CMK (cell line): ENCODE measurements at regions not wholly inside any gene's neighbourhood (a gene's known extent, or its start where the extent isn't known, plus 50 kb on each side); places are given as distances from the start of the nearest gene placed in this dataset.
"Not testable (repeated sequence)": the region's sequence is repeated elsewhere in the genome, so short reads cannot be mapped to it uniquely, and the experiment has no call there.

Experiments used
- DNase-seq: peaks from one replicate; pipeline ENCODE4 v3.0.0-alpha.2; 2010; ENCODE audit warnings: low read depth

GRCh38 chr14:53285821-53286220, 132.7 kb upstream of the DDHD1 start:
- no peak for DNase-seq

- no peak for DNase-seq
These were observed 131.9 kb upstream of the DDHD1 start for GRCh38 chr14:53285064-53285463.

- no peak for DNase-seq
These were observed 125.7 kb upstream of the DDHD1 start for GRCh38 chr14:53278602-53279506.

- no peak for DNase-seq
These were observed 120.5 kb upstream of the DDHD1 start for GRCh38 chr14:53273671-53274072.

GRCh38 chr14:53265025-53265424, 111.9 kb upstream of the DDHD1 start:
- no peak for DNase-seq

- DNase-seq: no peak
These were observed 107.8 kb upstream of the DDHD1 start for GRCh38 chr14:53260928-53261327.

- DNase-seq: no peak
These were observed 107.2 kb upstream of the DDHD1 start for GRCh38 chr14:53260286-53260685.

GRCh38 chr14:53252141-53252540, 99.0 kb upstream of the DDHD1 start:
- no peak for DNase-seq

- no peak for DNase-seq
These were observed 95.9 kb upstream of the DDHD1 start for GRCh38 chr14:53249059-53249458.

GRCh38 chr14:53247596-53248370, 94.7 kb upstream of the DDHD1 start:
- DNase-seq: no peak

- DNase-seq: not testable (repeated sequence)
These were observed 89.8 kb upstream of the DDHD1 start for GRCh38 chr14:53242898-53243297.

- no peak for DNase-seq
These were observed 84.4 kb upstream of the DDHD1 start for GRCh38 chr14:53237488-53237887.

GRCh38 chr14:53236708-53237107, 83.6 kb upstream of the DDHD1 start:
- DNase-seq: no peak

- DNase-seq: no peak
These were observed 78.0 kb upstream of the DDHD1 start for GRCh38 chr14:53231171-53231570.

- no peak for DNase-seq
These were observed 75.8 kb upstream of the DDHD1 start for GRCh38 chr14:53228966-53229365.

- no peak for DNase-seq
These were observed 74.1 kb upstream of the DDHD1 start for GRCh38 chr14:53227154-53227718.

- DNase-seq: no peak
These were observed 73.4 kb upstream of the DDHD1 start for GRCh38 chr14:53226553-53226952.

GRCh38 chr14:53220914-53221313, 67.8 kb upstream of the DDHD1 start:
- no peak for DNase-seq

GRCh38 chr14:53218161-53218560, 65.0 kb upstream of the DDHD1 start:
- no peak for DNase-seq

GRCh38 chr14:53217316-53217994, 64.3 kb upstream of the DDHD1 start:
- DNase-seq: peak; percentile 57

GRCh38 chr14:53216955-53217315, 63.8 kb upstream of the DDHD1 start:
- not testable (repeated sequence) for DNase-seq

- not testable (repeated sequence) for DNase-seq
These were observed 63.4 kb upstream of the DDHD1 start for GRCh38 chr14:53216478-53216877.
